ENCODE measurements at regions not wholly inside any gene's neighbourhood (a gene's known extent, or its start where the extent isn't known, plus 50 kb on each side); places are given as distances from the start of the nearest gene placed in this dataset.

DNA sequence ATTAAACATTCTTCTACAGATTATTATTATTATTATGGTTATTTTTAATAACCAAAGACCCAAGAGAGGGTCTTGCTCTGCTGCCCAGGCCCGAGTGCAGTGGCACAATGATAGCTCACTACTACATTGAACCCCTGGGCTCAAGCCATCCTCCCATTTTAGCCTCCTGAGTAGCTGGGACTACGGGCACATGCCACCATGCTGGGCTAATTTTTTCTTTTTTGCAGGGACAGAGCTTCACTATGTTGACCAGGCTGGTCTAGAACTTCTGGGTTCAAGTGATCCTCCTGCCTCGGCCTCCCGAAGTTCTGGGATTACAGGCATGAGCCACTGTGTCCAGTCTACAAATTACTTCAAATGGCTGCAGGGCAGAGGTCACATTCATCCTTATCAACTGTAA lies 179.8 kb downstream of the KCNRG start:
- TF ChIP-seq, protein P1, sequence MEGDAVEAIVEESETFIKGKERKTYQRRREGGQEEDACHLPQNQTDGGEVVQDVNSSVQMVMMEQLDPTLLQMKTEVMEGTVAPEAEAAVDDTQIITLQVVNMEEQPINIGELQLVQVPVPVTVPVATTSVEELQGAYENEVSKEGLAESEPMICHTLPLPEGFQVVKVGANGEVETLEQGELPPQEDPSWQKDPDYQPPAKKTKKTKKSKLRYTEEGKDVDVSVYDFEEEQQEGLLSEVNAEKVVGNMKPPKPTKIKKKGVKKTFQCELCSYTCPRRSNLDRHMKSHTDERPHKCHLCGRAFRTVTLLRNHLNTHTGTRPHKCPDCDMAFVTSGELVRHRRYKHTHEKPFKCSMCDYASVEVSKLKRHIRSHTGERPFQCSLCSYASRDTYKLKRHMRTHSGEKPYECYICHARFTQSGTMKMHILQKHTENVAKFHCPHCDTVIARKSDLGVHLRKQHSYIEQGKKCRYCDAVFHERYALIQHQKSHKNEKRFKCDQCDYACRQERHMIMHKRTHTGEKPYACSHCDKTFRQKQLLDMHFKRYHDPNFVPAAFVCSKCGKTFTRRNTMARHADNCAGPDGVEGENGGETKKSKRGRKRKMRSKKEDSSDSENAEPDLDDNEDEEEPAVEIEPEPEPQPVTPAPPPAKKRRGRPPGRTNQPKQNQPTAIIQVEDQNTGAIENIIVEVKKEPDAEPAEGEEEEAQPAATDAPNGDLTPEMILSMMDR (IDR thresholded peaks at IDR 0.05), result no peak
- no peak for TF ChIP-seq POLR2A (IDR thresholded peaks at IDR 0.05)
